C4-2B (cell line): ENCODE measurements at regions not wholly inside any gene's neighbourhood (a gene's known extent, or its start where the extent isn't known, plus 50 kb on each side); places are given as distances from the start of the nearest gene placed in this dataset.

ENCODE experiments used
- CTCF ChIP-seq: fragments of 450-650 bp; conservative IDR thresholded peaks from 2 replicates; pipeline ENCODE4 v1.5.1; 2017; ENCODE audit warnings: mild to moderate bottlenecking
- ZFX ChIP-seq: fragments of 450-650 bp; IDR thresholded peaks from 2 replicates; pipeline ENCODE4 v1.6.1; 2017

- TF ChIP-seq CTCF (no peak), ZFX (no peak)
Measured at GRCh38 chr1:193799948-193800690, 613.7 kb upstream of the B3GALT2 start.
